HEK293 (cell line): ENCODE measurements at regions not wholly inside any gene's neighbourhood (a gene's known extent, or its start where the extent isn't known, plus 50 kb on each side); places are given as distances from the start of the nearest gene placed in this dataset.
"Not testable (repeated sequence)": the region's sequence is repeated elsewhere in the genome, so short reads cannot be mapped to it uniquely, and the experiment has no call there.

Source experiments
- CTCF ChIA-PET: fragments of 350-600 bp; formaldehyde crosslinking; extraction: SDS; loops from one replicate; lab custom pipeline; 2021; ENCODE audit warnings: antibody characterized with exemption; lab: Yijun Ruan, JAX
- POLR2A ChIA-PET: fragments of 300-600 bp; formaldehyde crosslinking; extraction: SDS; loops from one replicate; lab custom pipeline; 2020; ENCODE audit warnings: antibody characterized with exemption, inconsistent platforms; lab: Yijun Ruan, JAX
- H3K27ac ChIP-seq: fragments of 200-500 bp; sonication (Bioruptor generic); 2 replicates; pipeline ENCODE4 v1.5.1; 2014; ENCODE audit warnings: low read depth, low read length, control low read depth, inconsistent platforms; ENCODE audit errors: extremely low read depth
- H3K36me3 ChIP-seq, 2 experiments: fragments of 200-500 bp in 1 of 2; sonication (Bioruptor generic) in 1 of 2; 1 replicate in 1 of 2; 2 replicates in 1 of 2; pipeline ENCODE4 v1.5.1; 2014 to 2017; ENCODE audit warnings: inconsistent platforms in 2 of 2, low read length in 2 of 2; ENCODE audit not compliant: control insufficient read depth in 2 of 2, insufficient read depth in 1 of 2
- H3K4me1 ChIP-seq: fragments of 200-500 bp; sonication (Bioruptor generic); 2 replicates; pipeline ENCODE4 v1.5.1; 2014; ENCODE audit warnings: mild to moderate bottlenecking, low read length, inconsistent platforms; ENCODE audit not compliant: control insufficient read depth, insufficient read depth
- H3K4me3 ChIP-seq: 2 replicates; pipeline ENCODE4 v1.5.1; 2011; ENCODE audit warnings: low read depth, mild to moderate bottlenecking, control low read depth, low read length, moderate library complexity
- H3K9me3 ChIP-seq: fragments of 200-500 bp; sonication (Bioruptor generic); 2 replicates; pipeline ENCODE4 v1.5.1; 2014; ENCODE audit warnings: low read depth, low read length, inconsistent platforms; ENCODE audit not compliant: control insufficient read depth, insufficient read depth
- IKZF3 ChIP-seq: fragments of 450-650 bp; IDR thresholded peaks from 2 replicates; pipeline ENCODE4 v1.5.0; 2018; ENCODE audit warnings: missing biosample characterization, mild to moderate bottlenecking, missing genetic modification characterization, moderate library complexity
- MYNN ChIP-seq: fragments of 450-650 bp; formaldehyde crosslinking; IDR thresholded peaks from 2 replicates; pipeline ENCODE4 v1.5.1; 2016; ENCODE audit warnings: missing biosample characterization, missing genetic modification characterization, borderline replicate concordance
- SP2 ChIP-seq: fragments of 450-650 bp; formaldehyde crosslinking; IDR thresholded peaks from 2 replicates; pipeline ENCODE4 v1.5.1; 2016; ENCODE audit warnings: missing biosample characterization, missing genetic modification characterization
- ZBTB21 ChIP-seq: fragments of 450-650 bp; formaldehyde crosslinking; IDR thresholded peaks from 2 replicates; pipeline ENCODE4 v1.5.1; 2017; ENCODE audit warnings: missing biosample characterization, missing genetic modification characterization
- ZNF10 ChIP-seq: fragments of 450-650 bp; formaldehyde crosslinking; IDR thresholded peaks from 2 replicates; pipeline ENCODE4 v1.5.1; 2017; ENCODE audit warnings: missing biosample characterization, missing genetic modification characterization
- ZNF121 ChIP-seq: fragments of 450-650 bp; formaldehyde crosslinking; IDR thresholded peaks from 2 replicates; pipeline ENCODE4 v1.5.1; 2016; ENCODE audit warnings: missing biosample characterization, missing genetic modification characterization
- ZNF132 ChIP-seq: fragments of 450-650 bp; formaldehyde crosslinking; IDR thresholded peaks from 2 replicates; pipeline ENCODE4 v1.5.1; 2017; ENCODE audit warnings: missing biosample characterization, missing genetic modification characterization, borderline replicate concordance
- ZNF133 ChIP-seq: fragments of 450-650 bp; formaldehyde crosslinking; IDR thresholded peaks from 2 replicates; pipeline ENCODE4 v1.5.1; 2016; ENCODE audit warnings: missing biosample characterization, missing genetic modification characterization
- ZNF157 ChIP-seq: fragments of 450-650 bp; formaldehyde crosslinking; IDR thresholded peaks from 2 replicates; pipeline ENCODE4 v1.5.1; 2016; ENCODE audit warnings: missing biosample characterization, missing genetic modification characterization
- ZNF19 ChIP-seq: fragments of 450-650 bp; formaldehyde crosslinking; IDR thresholded peaks from 2 replicates; pipeline ENCODE4; 2016; ENCODE audit warnings: missing biosample characterization, missing genetic modification characterization, low read depth
- ZNF280C ChIP-seq: fragments of 450-650 bp; formaldehyde crosslinking; IDR thresholded peaks from 2 replicates; pipeline ENCODE4 v1.5.1; 2016; ENCODE audit warnings: missing biosample characterization, missing genetic modification characterization
- ZNF324 ChIP-seq: fragments of 450-650 bp; formaldehyde crosslinking; IDR thresholded peaks from 2 replicates; pipeline ENCODE4 v1.5.1; 2016; ENCODE audit warnings: missing biosample characterization, missing genetic modification characterization
- ZNF335 ChIP-seq: fragments of 450-650 bp; formaldehyde crosslinking; conservative IDR thresholded peaks from 2 replicates; pipeline ENCODE4 v1.5.1; 2016; ENCODE audit warnings: missing biosample characterization, missing genetic modification characterization
- ZNF366 ChIP-seq: fragments of 450-650 bp; formaldehyde crosslinking; conservative IDR thresholded peaks from 2 replicates; pipeline ENCODE4 v1.5.1; 2016; ENCODE audit warnings: missing biosample characterization, missing genetic modification characterization
- ZNF548 ChIP-seq: fragments of 450-650 bp; formaldehyde crosslinking; IDR thresholded peaks from 2 replicates; pipeline ENCODE4 v1.5.1; 2016; ENCODE audit warnings: missing biosample characterization, missing genetic modification characterization
- ZNF629 ChIP-seq: fragments of 450-650 bp; formaldehyde crosslinking; IDR thresholded peaks from 2 replicates; pipeline ENCODE4 v1.5.1; 2017; ENCODE audit warnings: missing biosample characterization, missing genetic modification characterization
- TF ChIP-seq, protein P1 (sequence below): fragments of 450-650 bp; formaldehyde crosslinking; IDR thresholded peaks from 2 replicates; pipeline ENCODE4 v1.5.1; 2016; ENCODE audit warnings: missing biosample characterization, missing genetic modification characterization

GRCh38 chr1:113207019-113207418 lies 134.0 kb downstream of the LRIG2 start:
- no peaks in the 10 kb centered on the region for H3K9me3 ChIP-seq
- H3K4me3 ChIP-seq = no peak overlapping the region
- H3K27ac ChIP-seq = no peak overlapping the region
- no peaks in the 10 kb centered on the region for H3K36me3 ChIP-seq
- POLR2A ChIA-PET = no interaction called here
- TF ChIP-seq SP2 (tag by site-specific recombination) (peak; percentile 19; the same call in 1 of the 2 replicates), ZNF335 (tag by site-specific recombination) (peak; percentile 37; the same call in 1 of the 2 replicates), ZNF548 (tag by site-specific recombination) (no peak)
- TF ChIP-seq, all 188 proteins: peak for 2
- CTCF ChIA-PET = interaction anchor here (0.6 to 0.8 kb wide), 2 partner anchors 10 to 160 kb away, joined by 4 to 5 read pairs; no protein-coding TSS in a partner anchor
- peaks cover 7% of the 10 kb centered on the region; the same call in 1 of the 2 replicates for H3K4me1 ChIP-seq

DNA sequence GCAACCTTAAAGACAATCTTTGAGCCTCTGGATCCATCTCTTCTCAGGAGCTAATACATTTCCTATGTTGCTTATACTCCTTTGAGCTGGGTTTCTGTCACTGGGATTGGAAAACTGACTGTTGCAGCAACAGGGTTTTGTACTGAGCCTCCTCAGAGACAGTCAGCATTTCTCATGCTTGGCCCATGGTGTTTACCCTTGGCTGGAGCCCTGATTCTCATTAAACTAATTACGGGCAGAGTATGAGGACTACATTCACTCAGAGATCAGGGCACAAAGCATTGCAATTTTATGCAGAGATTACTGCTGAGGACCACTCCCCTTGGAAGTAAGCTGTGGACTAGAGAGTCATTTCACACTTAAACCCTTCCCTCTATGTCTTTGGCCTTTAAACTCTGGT lies 134.5 kb downstream of the LRIG2 start:
- POLR2A ChIA-PET = no interaction called here
- TF ChIP-seq ZNF629 (tag by site-specific recombination) = no peak
- no peak for TF ChIP-seq ZNF132 (tag by site-specific recombination)
- TF ChIP-seq MYNN (tag by site-specific recombination) = no peak
- TF ChIP-seq ZNF133 (tag by site-specific recombination) = no peak
- TF ChIP-seq, protein P1, sequence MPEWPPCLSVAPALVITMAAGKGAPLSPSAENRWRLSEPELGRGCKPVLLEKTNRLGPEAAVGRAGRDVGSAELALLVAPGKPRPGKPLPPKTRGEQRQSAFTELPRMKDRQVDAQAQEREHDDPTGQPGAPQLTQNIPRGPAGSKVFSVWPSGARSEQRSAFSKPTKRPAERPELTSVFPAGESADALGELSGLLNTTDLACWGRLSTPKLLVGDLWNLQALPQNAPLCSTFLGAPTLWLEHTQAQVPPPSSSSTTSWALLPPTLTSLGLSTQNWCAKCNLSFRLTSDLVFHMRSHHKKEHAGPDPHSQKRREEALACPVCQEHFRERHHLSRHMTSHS = no peak
- no peak for TF ChIP-seq ZNF157 (tag by site-specific recombination)
- TF ChIP-seq ZNF335 (tag by site-specific recombination) = no peak
- no peak for TF ChIP-seq IKZF3 (tag by site-specific recombination)
- Histone ChIP-seq H3K4me1 (peaks cover 7% of the 10 kb centered on the region; the same call in 1 of the 2 replicates), H3K36me3 (no peaks in the 10 kb centered on the region), H3K9me3 (no peaks in the 10 kb centered on the region), H3K4me3 (no peak overlapping the region), H3K27ac (no peak overlapping the region)
- CTCF ChIA-PET = interaction anchor here (0.6 kb wide), 1 partner anchor 159 kb away, joined by 5 read pairs; no protein-coding TSS in a partner anchor

GRCh38 chr1:113208425-113208824 lies 135.4 kb downstream of the LRIG2 start:
- H3K27ac ChIP-seq, H3K9me3 ChIP-seq, POLR2A ChIA-PET, H3K36me3 ChIP-seq: not testable (repeated sequence)
- TF ChIP-seq ZNF121 (tag by site-specific recombination) = 0 out of 2 replicates have a peak, but pooled peaks have one; percentile 41
- TF ChIP-seq, all 188 proteins: peak for 1; not testable (repeated sequence) for 187
- H3K4me3 ChIP-seq, H3K4me1 ChIP-seq: not testable (repeated sequence)
- CTCF ChIA-PET = interaction anchor here (1.0 kb wide), 1 partner anchor 29 kb away, joined by 3 read pairs; no protein-coding TSS in a partner anchor

GRCh38 chr1:113210248-113210647 lies 137.2 kb downstream of the LRIG2 start:
- H3K9me3 ChIP-seq = no peaks in the 10 kb centered on the region
- H3K36me3 ChIP-seq = no peaks in the 10 kb centered on the region
- CTCF ChIA-PET = interaction anchor here (0.7 to 1.0 kb wide), 2 partner anchors 10 to 367 kb away, joined by 3 read pairs; no protein-coding TSS in a partner anchor
- H3K4me1 ChIP-seq = peaks cover 7% of the 10 kb centered on the region; the same call in 1 of the 2 replicates
- POLR2A ChIA-PET = no interaction called here
- no peak for TF ChIP-seq ZNF19 (tag by site-specific recombination)
- TF ChIP-seq ZNF10 (tag by site-specific recombination) = peak; percentile 63; the same call in 1 of the 2 replicates
- no peak overlapping the region for H3K27ac ChIP-seq
- no peak overlapping the region for H3K4me3 ChIP-seq

GRCh38 chr1:113211467-113211866 lies 138.5 kb downstream of the LRIG2 start:
- POLR2A ChIA-PET = no interaction called here
- Histone ChIP-seq H3K4me1 (peaks cover 7% of the 10 kb centered on the region; the same call in 1 of the 2 replicates), H3K27ac (no peak overlapping the region), H3K36me3 (no peaks in the 10 kb centered on the region), H3K9me3 (no peaks in the 10 kb centered on the region), H3K4me3 (no peak overlapping the region)
- CTCF ChIA-PET = interaction anchor here (0.5 to 1.1 kb wide), 3 partner anchors 9 to 71 kb away, joined by 3 to 5 read pairs (median 3); no protein-coding TSS in a partner anchor
- no peak for TF ChIP-seq ZNF280C (tag by site-specific recombination)
- TF ChIP-seq ZNF324 (tag by site-specific recombination) = no peak
- 0 out of 2 replicates have a peak, but pooled peaks have one; percentile 22 for TF ChIP-seq ZNF366 (tag by site-specific recombination)
- no peak for TF ChIP-seq ZBTB21 (tag by site-specific recombination)
